GM12892 (cell line): ENCODE measurements at regions not wholly inside any gene's neighbourhood (a gene's known extent, or its start where the extent isn't known, plus 50 kb on each side); places are given as distances from the start of the nearest gene placed in this dataset.

Source experiments
- DNase-seq: peaks from one replicate; pipeline ENCODE4 v3.0.0; 2011; ENCODE audit not compliant: insufficient read length
- FAIRE-seq: peaks from 2 replicates; lab custom pipeline; 2011; peaks lifted over from hg19 to GRCh38; lab: Jason Lieb, UNC
- POLR2A ChIP-seq: IDR thresholded peaks from 2 replicates; pipeline ENCODE4 v1.6.1; 2011; ENCODE audit warnings: low read depth, low read length, control low read depth
- POLR2AphosphoS5 ChIP-seq: IDR thresholded peaks from 2 replicates; pipeline ENCODE4 v1.6.1; 2011; ENCODE audit warnings: low read depth, low read length, control low read depth
- TAF1 ChIP-seq: IDR thresholded peaks from 2 replicates; pipeline ENCODE4 v1.6.1; 2011; ENCODE audit warnings: low read depth, mild to moderate bottlenecking, control low read depth, low read length, borderline replicate concordance

DNA sequence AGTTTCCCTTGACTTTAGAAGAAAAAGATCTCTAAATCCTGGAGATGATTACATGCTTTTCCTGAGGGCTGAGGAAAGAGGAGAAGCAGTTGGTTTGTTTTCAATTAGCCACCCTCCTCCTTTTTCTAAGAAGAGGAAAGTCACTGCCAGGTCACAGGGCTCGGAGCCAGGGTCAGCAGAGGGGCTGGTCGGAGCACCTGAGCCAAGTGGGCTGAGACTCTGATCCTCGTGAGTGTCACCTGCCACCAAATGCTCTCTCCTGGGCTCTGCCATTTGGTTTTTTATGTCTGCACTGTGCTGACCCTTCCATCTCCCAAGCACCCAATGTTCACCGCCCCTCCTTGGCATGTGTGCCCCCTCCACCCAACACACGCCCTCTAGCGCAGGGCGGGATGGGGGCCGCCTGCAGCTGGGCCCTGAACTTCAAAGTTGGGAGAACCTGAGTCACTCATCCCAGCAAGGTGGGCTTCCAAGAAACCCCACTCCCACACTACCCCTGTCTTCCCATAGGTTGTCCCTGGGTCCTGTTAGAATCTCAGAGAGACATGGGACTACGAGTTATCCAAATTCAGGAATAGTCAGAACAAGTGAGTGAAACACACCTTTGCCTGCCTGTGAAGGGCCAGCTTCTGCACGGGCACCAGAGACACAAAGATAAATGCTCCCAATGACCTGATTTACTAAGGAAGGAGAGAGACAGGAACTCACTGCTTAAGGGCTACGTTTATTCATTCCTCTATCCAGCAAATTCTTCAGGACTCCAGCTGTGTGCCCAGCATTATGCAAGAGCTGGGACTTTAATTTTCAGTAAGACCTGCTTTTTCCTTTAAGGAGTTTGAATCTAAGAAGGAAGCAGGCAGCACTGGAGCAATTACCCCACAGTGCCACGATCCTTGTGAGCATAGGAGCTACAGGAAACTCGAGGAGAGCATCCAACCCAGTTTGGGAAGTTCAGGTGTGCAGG lies 127.5 kb downstream of the RHOU start:
- no peak for DNase-seq
- no peak for FAIRE-seq
- TF ChIP-seq POLR2AphosphoS5 (no peak), POLR2A (no peak), TAF1 (no peak)

DNA sequence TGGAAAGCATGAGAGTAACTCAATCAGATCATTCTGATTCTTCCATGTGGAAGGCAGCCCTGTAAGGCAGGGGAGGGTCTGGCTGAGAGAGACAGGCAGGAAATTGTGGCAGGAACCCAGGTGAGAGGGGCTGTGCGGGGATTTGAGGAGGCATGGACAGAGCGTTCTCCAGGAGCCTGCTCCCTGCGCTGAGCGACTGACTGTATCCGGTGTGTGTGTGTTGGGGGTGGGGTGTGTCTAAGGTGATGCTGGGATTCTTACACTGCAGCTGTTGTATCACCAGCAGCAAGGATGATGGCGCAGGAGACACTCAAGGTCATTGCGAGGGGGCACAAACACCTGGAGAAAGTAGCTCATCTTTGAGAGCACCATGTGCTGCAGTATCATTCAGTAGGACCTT lies 128.5 kb downstream of the RHOU start:
- FAIRE-seq, result no peak
- DNase-seq, result no peak
- TF ChIP-seq TAF1 (no peak), POLR2AphosphoS5 (no peak), POLR2A (no peak)

DNA sequence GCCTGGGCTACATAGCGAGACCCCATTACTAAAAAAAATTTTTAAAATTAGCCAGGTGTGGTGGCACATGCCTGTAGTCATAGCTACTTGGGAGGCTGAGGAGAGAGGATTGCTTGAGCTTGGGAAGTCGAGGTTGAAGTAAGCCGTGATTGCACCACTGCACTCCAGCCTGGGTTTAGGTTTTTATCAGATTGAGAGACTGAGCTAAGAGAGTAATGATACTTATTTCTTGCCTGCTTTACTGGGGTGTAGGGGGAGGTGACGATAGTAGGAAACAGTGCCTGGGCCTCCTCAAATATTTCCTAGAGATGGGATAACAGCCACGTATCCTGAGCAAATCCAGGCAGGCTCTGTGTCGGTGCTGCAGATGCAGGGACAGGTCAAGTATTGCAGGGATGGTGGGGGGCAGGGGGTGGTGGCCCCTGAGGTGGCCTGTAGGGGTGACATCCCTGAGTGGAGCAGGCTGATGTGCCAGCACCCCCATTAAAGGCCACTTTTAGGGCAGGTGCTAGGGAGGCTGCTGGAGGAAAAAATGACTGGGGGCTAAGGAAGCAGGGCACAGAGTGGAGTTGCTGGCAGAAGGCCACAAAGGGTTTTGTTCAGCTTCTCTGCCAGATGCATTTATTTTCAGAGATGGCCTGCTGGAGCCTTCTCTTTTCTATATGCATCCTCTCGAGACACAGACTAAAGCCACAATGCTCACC lies 130.5 kb downstream of the RHOU start:
- no peak for TF ChIP-seq POLR2AphosphoS5
- TF ChIP-seq POLR2A, result no peak
- no peak for TF ChIP-seq TAF1
- FAIRE-seq (no peak), DNase-seq (no peak)

DNA sequence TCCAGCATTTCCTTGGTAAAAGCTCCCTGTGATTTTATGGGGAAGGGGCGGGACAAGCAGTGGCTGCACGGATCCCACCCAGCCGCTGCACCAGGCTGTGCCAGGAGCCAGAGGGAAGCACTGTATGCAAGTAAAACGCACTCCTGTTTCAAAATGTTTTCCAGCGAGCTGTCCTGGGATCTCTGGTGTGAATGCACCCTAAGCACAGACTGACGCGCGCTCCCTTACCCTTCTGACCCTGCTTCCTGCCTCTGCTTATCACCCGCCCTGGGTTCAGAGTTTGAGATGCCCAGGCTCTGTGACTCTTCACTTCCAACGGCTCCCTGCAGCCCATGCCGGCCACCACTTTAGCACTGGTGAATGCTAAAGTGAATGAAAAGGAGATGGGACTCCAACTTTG lies 131.2 kb downstream of the RHOU start:
- TF ChIP-seq POLR2AphosphoS5 (no peak), TAF1 (no peak), POLR2A (no peak)
- DNase-seq (no peak), FAIRE-seq (no peak)

DNA sequence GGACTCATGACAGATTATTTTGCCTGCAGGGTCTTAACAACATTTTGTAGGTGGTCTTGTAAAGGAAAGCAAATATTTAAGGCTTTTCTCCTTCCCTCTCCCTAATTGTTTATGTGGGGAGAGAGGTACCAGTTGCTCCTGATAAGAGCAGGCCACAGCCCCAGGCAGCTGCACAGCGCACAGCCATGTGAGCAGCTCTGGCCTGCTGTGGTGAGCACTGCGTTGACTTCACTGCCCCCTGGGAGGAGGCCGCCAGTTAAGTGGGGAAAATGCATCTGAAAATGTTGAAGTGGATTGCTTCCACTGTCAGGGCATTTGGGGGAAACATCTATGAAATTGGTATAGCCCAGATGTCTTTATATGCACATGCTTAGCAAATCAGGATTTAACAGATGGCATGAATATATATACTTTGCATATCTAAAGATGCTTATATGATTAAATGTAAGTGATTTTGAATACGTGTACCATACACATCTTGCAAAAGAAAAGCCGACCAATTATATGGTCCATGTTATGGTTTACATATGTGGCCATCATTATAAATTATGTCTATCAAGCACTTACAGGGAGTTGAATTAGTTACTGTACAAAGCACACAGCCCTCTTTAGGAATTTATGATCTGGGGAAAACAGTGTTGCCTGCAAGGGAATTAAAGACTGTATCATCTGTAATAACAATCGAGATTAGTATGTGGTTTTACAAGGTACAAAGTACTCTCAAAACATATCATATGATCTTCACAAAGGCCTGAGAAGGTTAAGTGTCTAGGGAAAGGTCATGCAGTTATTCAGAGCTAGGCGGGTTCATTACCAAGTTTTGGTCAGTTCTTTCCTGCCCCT lies 132.1 kb downstream of the RHOU start:
- no peak for TF ChIP-seq POLR2AphosphoS5
- no peak for TF ChIP-seq POLR2A
- TF ChIP-seq TAF1, result no peak
- FAIRE-seq (no peak), DNase-seq (no peak)

DNA sequence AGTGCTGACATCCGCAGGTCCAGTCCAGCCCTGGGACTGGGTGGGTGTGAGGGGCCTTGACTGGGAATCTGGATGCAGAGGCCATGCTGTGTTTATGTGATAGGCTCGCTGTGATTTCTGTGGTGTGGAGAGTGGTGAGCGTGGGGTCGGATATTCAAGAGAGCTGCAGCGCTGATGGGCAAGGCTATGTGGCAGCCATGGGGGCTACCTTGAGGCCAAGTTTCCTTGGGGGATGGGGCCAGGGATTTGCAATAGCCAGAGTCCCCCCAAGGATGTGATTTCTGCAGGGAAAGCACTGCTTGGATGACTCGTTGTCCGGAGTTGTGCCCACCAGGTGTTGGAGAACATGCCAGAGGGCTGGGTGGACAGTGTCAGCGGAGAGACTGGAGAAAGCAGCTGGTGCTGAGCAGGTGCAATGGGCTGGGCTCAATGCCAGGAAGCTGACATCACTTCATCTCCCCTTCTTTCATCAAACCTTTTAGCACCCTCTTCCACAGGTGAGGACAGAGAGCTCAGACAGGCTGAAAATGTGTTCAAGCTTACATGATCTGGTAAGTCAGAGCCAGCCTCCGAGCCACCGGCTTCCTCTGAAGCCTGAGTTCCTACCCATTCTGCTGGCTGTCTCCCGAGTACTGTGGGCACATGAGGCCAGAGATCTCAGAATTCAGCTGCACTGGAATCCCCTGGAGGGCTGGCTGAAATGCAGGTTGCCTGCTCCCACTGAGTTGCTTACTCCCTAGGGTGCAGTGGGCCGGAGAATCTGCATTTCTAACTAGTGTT lies 132.9 kb downstream of the RHOU start:
- no peak for TF ChIP-seq POLR2A
- TF ChIP-seq TAF1, result no peak
- no peak for TF ChIP-seq POLR2AphosphoS5
- no peak for FAIRE-seq
- DNase-seq, result no peak

DNA sequence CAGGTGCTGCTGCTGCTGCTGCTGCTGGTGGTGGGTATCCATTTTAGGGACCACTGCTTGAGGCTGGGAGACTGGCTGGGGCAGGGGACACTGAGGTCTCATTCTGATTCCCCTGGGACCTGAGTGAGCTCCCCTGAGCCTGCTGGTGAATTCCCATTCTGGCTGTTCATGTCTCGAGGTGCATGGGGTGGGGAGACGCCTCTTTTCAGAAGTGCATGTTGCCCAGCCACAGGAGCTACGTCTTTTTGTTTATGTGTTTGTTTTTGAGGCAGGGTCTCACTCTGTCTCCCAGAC lies 133.4 kb downstream of the RHOU start:
- no peak for FAIRE-seq
- no peak for TF ChIP-seq POLR2AphosphoS5
- no peak for TF ChIP-seq TAF1
- no peak for TF ChIP-seq POLR2A
- no peak for DNase-seq

DNA sequence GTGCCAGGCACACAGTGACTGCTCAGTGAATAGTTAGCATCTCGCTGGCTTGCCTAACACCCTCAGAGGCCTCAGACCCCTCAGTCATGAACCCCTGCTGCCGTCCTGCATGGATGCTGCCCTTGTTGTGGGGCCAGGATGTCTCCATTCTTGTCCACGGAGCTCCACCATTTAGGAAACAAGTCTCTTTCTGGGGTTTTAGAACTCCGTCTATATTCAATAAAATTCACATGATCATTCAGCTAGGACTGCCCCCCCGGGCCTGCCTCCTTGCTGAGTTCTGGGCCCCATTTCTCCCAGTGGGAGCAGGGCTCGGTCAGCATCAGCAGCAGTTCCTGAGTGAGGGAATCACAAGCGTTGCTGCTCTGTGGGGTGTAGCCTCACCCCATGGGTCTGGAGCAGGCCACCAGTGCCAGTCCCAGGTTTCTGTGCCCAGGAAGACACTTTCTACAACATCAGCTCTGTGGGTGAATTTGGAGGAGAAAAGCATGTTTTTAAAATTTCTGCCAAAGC lies 134.1 kb downstream of the RHOU start:
- TF ChIP-seq POLR2AphosphoS5 (no peak), POLR2A (no peak), TAF1 (no peak)
- DNase-seq, result no peak
- FAIRE-seq, result no peak

DNA sequence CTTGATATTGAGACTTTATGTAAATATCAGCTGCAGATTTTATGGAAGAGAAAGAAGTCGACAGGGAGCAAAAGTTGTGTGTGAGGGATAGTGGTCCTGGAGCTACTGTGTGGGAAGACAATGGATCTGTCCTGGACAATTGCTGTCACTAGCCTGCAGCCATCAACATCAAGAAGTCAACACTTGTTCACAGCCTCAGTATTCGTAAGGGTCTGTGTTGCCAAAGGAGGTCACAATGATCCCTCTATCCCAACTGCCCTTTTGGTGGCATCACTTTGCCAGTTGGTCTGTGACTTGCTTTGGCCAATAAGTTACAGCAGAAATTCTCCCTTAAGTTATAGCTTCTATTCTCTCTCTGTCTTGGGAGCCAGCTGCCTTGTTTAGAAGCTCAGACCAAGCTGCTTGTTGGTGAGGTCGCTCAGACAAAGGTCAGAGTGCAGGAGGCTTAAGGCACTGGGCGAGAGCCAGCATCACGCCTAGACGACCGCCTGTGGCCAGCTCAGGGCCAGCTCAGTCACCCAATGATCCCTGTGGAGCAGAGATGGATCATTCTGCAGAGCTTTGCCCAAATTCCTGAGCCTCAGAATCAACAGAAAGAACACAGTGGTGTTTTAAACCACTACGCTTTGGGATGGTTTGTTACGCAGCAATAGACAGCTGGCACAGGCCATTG lies 134.9 kb downstream of the RHOU start:
- FAIRE-seq (no peak), DNase-seq (no peak)
- TF ChIP-seq POLR2AphosphoS5 (no peak), TAF1 (no peak), POLR2A (no peak)
